Hippocampal formation (tissue), 2 donors: ENCODE measurements at regions not wholly inside any gene's neighbourhood (a gene's known extent, or its start where the extent isn't known, plus 50 kb on each side); places are given as distances from the start of the nearest gene placed in this dataset.
"Not testable (repeated sequence)": the region's sequence is repeated elsewhere in the genome, so short reads cannot be mapped to it uniquely, and the experiment has no call there.

Source experiments
- DNase-seq, 2 donors: peaks; one replicate each; lab custom pipeline; 2025; lab: John Stamatoyannopoulos, UW

DNA sequence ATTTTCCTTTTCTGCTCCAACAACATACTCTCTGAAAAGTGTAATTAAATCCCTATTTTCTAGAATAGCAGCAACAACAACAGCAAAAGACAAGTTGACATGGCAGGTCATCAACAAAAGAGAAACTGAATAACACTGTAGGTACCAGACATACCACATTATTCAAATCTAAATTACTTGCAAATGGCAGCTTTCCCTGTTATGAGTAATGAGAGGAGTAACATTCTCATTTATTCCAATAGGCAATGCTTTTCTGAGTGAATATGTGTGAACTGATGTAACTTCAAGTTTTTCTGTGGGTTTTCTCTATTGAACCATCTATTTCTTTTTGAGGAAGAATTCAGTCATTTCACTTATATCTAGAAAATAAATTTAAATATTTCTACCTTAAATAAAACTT is 501.5 kb downstream of the TRIB2 start:
- DNase-seq = no peak

DNA sequence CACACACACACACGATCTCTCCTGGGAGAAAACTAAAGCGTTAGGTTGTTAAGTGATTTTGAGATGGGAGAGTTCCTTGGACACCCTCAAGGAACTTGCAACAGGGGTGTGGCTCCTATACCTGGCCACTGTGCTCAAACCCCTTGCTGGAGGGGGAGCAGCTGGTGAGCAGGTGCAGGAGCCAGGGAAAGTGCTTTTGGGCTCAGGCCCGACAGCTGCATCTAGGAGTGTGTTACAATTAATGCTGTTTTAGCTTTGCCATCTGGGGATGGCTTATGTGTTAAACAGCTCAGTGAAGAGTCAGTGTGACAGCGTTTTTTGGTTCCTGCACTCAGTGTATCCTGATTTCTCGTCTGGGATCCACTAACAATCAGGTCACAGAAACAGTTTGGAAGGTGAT is 510.8 kb downstream of the TRIB2 start:
- no peak for DNase-seq

- DNase-seq = no peak
These were observed 513.5 kb downstream of the TRIB2 start for GRCh38 chr2:13230221-13230620.

DNA sequence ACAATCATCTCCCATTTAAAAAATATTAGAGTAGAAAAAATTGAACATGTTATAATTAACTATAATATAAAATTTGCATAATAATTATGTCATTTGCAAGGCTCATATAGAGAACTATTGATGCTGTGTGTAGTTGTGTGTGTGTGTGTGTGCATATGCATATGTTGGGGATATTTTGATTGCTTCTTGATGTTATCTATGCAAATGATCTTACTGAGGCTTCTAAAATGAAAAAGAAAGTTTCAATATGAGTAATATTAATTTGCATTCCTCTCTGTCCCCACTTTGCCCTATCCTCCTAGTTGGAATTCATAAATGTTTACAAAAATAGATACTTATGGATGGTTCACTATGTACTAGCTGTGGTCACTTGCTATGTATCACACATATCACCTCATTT is 523.3 kb downstream of the TRIB2 start:
- no peak for DNase-seq

- DNase-seq = no peak
These were observed 524.2 kb downstream of the TRIB2 start for GRCh38 chr2:13240789-13241487.

DNA sequence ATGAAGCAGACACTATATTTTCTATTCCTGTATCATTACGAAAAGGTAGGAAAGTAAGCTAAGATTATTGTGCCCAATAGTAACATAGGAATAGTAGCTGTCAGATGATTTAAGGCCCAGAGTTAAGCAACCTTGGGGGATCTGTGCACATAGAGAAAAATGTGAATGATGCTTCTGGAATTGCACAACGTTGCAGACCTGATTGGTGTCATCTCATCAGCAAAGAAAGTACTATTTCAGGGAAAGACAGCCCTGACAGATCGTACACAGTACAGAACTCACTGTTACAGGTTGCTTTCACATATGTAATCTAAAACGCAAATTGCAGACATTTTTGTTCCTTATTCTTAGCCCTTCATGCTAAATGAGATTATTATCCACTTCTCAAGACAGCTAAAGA is 535.9 kb downstream of the TRIB2 start:
- no peak for DNase-seq

- DNase-seq = no peak
These were observed 538.7 kb downstream of the TRIB2 start for GRCh38 chr2:13255485-13255884.

- no peak for DNase-seq
These were observed 543.7 kb downstream of the TRIB2 start for GRCh38 chr2:13260402-13260801.

DNA sequence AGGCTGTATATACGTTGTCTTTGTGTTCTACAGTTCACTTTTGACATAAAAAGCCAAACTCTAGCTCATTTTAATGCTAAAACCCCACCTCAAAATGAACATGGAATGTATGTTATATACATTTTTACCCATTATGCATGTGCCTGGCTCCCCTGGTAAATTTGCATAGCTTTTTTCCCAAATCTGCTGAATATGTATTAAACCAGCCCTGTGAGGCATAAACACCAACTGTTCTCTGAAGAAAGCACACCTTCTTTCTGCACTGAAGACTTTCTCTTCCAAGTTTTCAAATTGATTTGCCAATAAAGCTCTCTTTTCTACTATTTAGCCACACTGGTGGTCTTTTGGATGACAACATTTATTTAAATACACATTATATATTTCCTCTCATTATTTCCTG is 549.4 kb downstream of the TRIB2 start:
- no peak for DNase-seq

DNA sequence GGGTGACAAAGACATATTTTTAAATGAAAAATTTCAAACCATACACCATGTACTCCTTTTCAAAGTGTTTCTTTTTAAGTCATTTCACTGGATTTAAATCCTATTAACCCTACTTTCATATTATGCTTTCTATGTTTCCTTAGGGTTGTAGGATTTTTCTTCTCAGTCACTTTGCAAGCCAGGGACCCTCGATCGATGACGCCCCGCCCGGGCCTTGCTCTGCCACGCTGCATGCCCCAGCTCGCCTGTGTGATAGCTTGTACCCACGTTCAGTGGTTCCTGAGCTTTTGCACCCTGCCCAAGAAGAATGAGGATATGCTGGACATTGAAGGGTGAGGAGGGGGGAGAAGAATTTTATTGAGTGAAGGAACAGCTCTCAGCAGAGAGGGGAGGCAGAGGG is 568.0 kb downstream of the TRIB2 start:
- no peak for DNase-seq

DNA sequence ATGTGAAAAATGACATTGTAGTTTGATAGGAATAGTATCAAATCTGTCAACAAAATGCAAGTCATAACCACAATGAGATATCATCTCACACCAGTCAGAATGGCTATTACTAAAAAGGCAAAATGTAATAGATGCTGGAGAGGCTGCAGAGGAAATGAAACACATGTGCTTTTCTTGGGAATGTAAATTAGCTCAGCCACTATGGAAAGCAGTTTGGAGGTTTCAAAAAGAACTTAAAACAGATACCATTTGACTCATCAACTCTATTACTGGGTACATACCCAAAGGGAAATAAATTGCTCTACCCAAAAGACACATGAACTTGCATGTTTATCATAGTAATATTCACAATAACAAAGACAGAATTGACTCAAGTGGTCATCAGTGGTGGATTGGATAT is 572.6 kb downstream of the TRIB2 start:
- DNase-seq = no peak

GRCh38 chr2:13308478-13308805 is 591.7 kb downstream of the TRIB2 start:
- DNase-seq = not testable (repeated sequence)

GRCh38 chr2:13308989-13309388 is 592.3 kb downstream of the TRIB2 start:
- no peak for DNase-seq

- DNase-seq = no peak
These were observed 615.3 kb downstream of the TRIB2 start for GRCh38 chr2:13332060-13332459.

DNA sequence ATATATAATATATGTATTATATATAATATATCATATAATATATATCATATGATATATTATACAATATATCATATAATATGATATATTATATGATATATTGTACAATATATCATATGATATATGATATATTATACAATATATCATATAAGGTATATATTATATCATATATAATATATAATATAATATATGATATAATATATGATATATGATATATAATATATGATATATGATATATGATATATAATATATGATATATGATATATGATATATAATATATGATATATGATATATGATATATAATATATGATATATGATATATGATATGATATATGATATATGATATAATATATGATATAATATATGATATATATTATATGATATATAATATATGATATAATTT is 617.3 kb downstream of the TRIB2 start:
- not testable (repeated sequence) for DNase-seq

GRCh38 chr2:13334545-13334944 is 617.8 kb downstream of the TRIB2 start:
- no peak for DNase-seq

- DNase-seq = no peak
These were observed 619.3 kb downstream of the TRIB2 start for GRCh38 chr2:13335862-13336535.

DNA sequence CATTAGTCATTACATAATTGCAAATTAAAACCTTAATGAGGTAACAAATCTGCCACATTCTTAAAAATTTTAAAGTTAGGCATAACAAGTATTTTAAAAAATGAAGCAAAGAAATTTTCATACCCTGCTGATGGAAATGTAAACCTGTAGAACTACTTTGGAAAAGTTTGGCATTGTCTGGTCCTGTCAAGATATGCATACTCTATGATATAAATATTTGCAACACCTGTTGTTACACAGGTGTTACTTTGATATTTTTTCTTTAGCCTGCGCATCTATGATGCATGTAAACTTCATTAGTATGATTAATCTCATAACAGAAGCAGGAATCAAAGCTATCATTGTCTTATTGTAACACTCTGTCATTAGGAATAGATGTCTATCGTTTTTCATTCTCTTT is 634.3 kb downstream of the TRIB2 start:
- no peak for DNase-seq

- no peak for DNase-seq
These were observed 636.3 kb downstream of the TRIB2 start for GRCh38 chr2:13353083-13353482.

DNA sequence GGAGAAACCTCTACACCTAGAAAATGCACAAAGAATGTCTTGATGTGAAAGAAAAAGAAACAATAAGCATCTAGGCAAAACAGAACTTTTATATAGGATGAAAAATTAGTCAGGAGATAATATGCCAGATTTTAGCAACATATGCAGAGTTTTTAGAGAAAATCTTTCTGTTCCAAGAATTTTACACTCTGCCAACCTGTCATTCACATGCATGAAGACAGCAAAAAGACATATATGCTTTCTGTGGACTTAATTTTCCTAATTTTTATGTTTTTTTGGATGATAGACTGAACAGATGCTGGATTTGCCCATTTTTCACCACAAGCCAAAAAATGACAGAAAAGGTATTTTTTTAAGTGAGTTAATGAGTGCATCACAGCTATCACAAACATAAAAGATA is 637.3 kb downstream of the TRIB2 start:
- DNase-seq = no peak

DNA sequence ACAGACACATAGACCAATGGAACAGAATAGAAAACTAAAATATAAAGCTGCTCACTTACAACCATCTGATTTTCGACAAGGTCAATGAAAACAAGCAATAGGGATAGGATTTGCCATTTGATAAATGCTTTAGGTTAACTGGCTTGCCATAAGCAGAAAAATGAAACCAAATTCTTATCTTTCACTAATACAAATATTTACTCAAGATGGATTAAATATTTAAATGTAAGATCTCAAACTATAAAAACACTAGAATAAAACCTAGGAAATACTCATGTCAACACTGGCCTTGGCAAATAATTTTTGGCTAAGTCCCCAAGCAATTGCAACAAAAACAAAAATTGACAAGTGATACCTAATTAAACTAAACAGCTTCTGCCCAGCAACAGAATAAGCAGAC is 665.2 kb downstream of the TRIB2 start:
- not testable (repeated sequence) for DNase-seq

DNA sequence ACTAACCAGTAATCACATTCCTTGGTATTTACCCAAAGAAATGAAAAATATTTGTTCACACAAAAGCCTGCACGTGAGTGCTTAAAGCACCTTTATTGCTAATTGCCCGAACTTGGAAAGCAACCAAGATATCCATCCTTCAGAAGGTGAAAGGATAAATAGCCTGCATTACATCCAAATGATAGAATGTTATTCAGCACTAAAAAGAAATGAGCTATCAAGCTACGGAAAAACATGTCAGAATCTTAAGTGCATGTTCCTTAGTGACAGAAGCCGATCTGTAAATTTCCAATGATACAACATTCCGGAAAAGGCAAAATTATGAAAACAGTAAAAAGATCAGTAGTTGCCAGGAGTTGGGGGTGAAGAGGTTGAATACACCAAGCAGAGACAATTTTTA is 672.4 kb downstream of the TRIB2 start:
- DNase-seq = not testable (repeated sequence)

GRCh38 chr2:13390676-13391075 is 673.9 kb downstream of the TRIB2 start:
- DNase-seq = no peak

GRCh38 chr2:13401312-13401711 is 684.6 kb downstream of the TRIB2 start:
- DNase-seq = no peak
